ENCODE measurements at regions not wholly inside any gene's neighbourhood (a gene's known extent, or its start where the extent isn't known, plus 50 kb on each side); places are given as distances from the start of the nearest gene placed in this dataset.

GRCh38 chr7:85719981-85720953 lies 533.4 kb upstream of the SEMA3D start:
- H3K4me3 ChIP-seq = no peak overlapping the region
- no peaks in the 10 kb centered on the region for H3K9me3 ChIP-seq
- TF ChIP-seq POLR2A (IDR thresholded peaks at IDR 0.05) = no peak
- no peak for TF ChIP-seq CTCF (IDR thresholded peaks at IDR 0.05)
- intact Hi-C loops (cut with DNase I) = no loop called here
- 16 to 25% methylated on average over 4 of the region's 4 CpGs for WGBS, 2 donors
- H3K27ac ChIP-seq = no peak overlapping the region
- H3K4me1 ChIP-seq = no peaks in the 10 kb centered on the region
- no peak for DNase-seq
- H3K36me3 ChIP-seq = no peaks in the 10 kb centered on the region
- no peaks in the 10 kb centered on the region for H3K27me3 ChIP-seq

DNA sequence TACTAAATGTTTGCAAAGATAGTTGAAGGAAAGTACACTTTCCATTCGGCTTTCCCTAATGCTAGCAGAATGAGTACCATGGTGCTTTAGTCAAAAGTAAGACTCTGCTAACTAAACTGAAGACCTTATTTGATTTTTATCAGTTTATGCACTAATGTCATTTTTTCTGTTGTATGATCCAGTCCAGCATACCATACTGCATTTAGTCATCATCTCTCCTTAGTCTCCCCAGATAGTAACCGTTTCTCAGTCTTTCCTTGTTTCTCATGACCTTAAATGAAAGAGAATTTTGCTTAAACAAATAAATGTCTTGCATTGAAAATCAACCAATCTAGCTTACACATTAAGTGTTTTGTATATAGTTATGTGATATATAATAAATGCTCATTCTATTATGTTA lies 529.5 kb upstream of the SEMA3D start:
- TF ChIP-seq CTCF (IDR thresholded peaks at IDR 0.05) = no peak
- no peak for TF ChIP-seq POLR2A (IDR thresholded peaks at IDR 0.05)

GRCh38 chr7:85714951-85715350 lies 528.1 kb upstream of the SEMA3D start:
- TF ChIP-seq CTCF (IDR thresholded peaks at IDR 0.05) (no peak), POLR2A (IDR thresholded peaks at IDR 0.05) (no peak)
- H3K9me3 ChIP-seq = no peaks in the 10 kb centered on the region
- no peak for DNase-seq
- H3K27ac ChIP-seq = no peak overlapping the region
- H3K4me1 ChIP-seq = no peaks in the 10 kb centered on the region
- WGBS, 2 donors = 53 to 54% methylated on average over 2 of the region's 2 CpGs
- H3K4me3 ChIP-seq = no peak overlapping the region
- intact Hi-C loops (cut with DNase I) = no loop called here
- no peaks in the 10 kb centered on the region for H3K36me3 ChIP-seq
- no peaks in the 10 kb centered on the region for H3K27me3 ChIP-seq

More for the DNA sequence above, 529.5 kb upstream of the SEMA3D start:
- H3K27me3 ChIP-seq = no peaks in the 10 kb centered on the region
- intact Hi-C loops (cut with DNase I) = no loop called here
- H3K36me3 ChIP-seq = no peaks in the 10 kb centered on the region
- WGBS, 2 donors = 37 to 57% methylated on average over 2 of the region's 2 CpGs
- no peak overlapping the region for H3K4me3 ChIP-seq
- no peaks in the 10 kb centered on the region for H3K9me3 ChIP-seq
- H3K27ac ChIP-seq = no peak overlapping the region
- no peak for DNase-seq
- H3K4me1 ChIP-seq = no peaks in the 10 kb centered on the region

DNA sequence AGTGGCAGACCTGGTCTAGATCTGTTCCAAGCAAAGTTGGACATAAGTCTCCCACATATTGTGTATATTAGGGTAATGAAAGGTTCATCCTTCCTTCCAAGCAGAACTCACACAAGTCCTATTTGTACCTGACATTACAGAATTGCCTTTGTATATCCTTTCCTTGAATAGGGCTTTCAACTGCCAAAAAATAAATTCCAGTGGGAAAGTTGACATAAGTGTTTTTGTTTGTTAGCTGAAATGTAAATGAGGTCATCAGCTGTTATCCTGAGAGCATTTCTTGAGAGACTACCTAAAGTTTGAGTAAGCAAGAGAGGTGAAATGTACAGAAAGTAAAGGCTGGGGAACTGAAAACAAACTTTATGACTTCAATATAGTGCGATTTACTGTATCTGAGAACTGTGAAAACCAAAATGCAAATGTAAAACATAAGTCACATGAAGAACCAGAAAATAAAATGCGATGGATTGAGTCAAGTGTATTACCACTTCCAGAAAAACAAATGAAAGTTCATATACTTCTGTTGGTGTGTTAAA lies 527.3 kb upstream of the SEMA3D start:
- WGBS, 2 donors = 70 to 79% methylated on average over 2 of the region's 2 CpGs
- TF ChIP-seq POLR2A (IDR thresholded peaks at IDR 0.05) (no peak), CTCF (IDR thresholded peaks at IDR 0.05) (no peak)

GRCh38 chr7:85713171-85713570 lies 526.3 kb upstream of the SEMA3D start:
- Histone ChIP-seq H3K36me3 (no peaks in the 10 kb centered on the region), H3K27ac (no peak overlapping the region), H3K4me3 (no peak overlapping the region), H3K4me1 (no peaks in the 10 kb centered on the region), H3K9me3 (no peaks in the 10 kb centered on the region), H3K27me3 (no peaks in the 10 kb centered on the region)
- no peak for DNase-seq
- intact Hi-C loops (cut with DNase I) = no loop called here
- WGBS, 2 donors = 81 to 89% methylated on average over 1 of the region's 1 CpG
- TF ChIP-seq POLR2A (IDR thresholded peaks at IDR 0.05) (no peak), CTCF (IDR thresholded peaks at IDR 0.05) (no peak)

More for the DNA sequence above, 527.3 kb upstream of the SEMA3D start:
- intact Hi-C loops (cut with DNase I) = no loop called here
- Histone ChIP-seq H3K36me3 (no peaks in the 10 kb centered on the region), H3K27me3 (no peaks in the 10 kb centered on the region), H3K27ac (no peak overlapping the region), H3K4me3 (no peak overlapping the region), H3K4me1 (no peaks in the 10 kb centered on the region), H3K9me3 (no peaks in the 10 kb centered on the region)
- no peak for DNase-seq

Data from esophagus squamous epithelium (tissue), 5 donors.